Calu3 (cell line): ENCODE measurements at regions not wholly inside any gene's neighbourhood (a gene's known extent, or its start where the extent isn't known, plus 50 kb on each side); places are given as distances from the start of the nearest gene placed in this dataset.

ENCODE experiments used
- BruUV-seq: library from RNA; stranded (reverse); fragments of 400-500 nt; replicated peaks from 2 replicates; lab custom pipeline; 2021; lab: Mats Ljungman, UMichigan
- CTCF ChIA-PET: fragments of 300-600 bp; sonication (Branson Sonifier 250); formaldehyde crosslinking; loops from one replicate; lab custom pipeline; 2022; ENCODE audit warnings: antibody characterized with exemption; lab: Charles Lee
- DNase-seq: peaks from one replicate; pipeline ENCODE4 v3.0.0; 2022
- H3K27ac Mint-ChIP-seq: one replicate; pipeline ENCODE4 v1.8.0; 2022; ENCODE audit warnings: mixed read lengths; ENCODE audit not compliant: unreplicated experiment
- H3K27me3 Mint-ChIP-seq: one replicate; pipeline ENCODE4 v1.8.0; 2022; ENCODE audit warnings: mixed read lengths; ENCODE audit not compliant: unreplicated experiment
- H3K36me3 Mint-ChIP-seq: one replicate; pipeline ENCODE4 v1.8.0; 2022; ENCODE audit warnings: mild to moderate bottlenecking, moderate library complexity, mixed read lengths; ENCODE audit not compliant: insufficient read depth, unreplicated experiment
- H3K4me1 Mint-ChIP-seq: one replicate; pipeline ENCODE4 v1.8.0; 2022; ENCODE audit warnings: mild to moderate bottlenecking, low read depth, mixed read lengths; ENCODE audit not compliant: unreplicated experiment
- H3K4me3 Mint-ChIP-seq: one replicate; pipeline ENCODE4 v1.8.0; 2022; ENCODE audit warnings: mild to moderate bottlenecking, low read depth, moderate library complexity, mixed read lengths; ENCODE audit not compliant: unreplicated experiment
- H3K9me3 Mint-ChIP-seq: one replicate; pipeline ENCODE4 v1.8.0; 2022; ENCODE audit warnings: low read depth, mixed read lengths; ENCODE audit not compliant: unreplicated experiment
- CTCF ChIP-seq: fragments of 200-600 bp; IDR thresholded peaks from one replicate; pipeline ENCODE4 v1.8.0; 2022; ENCODE audit warnings: antibody characterized with exemption; ENCODE audit not compliant: unreplicated experiment
- intact Hi-C: fragments of 100-400 bp; cut with micrococcal nuclease; formaldehyde crosslinking; loops from one replicate; pipeline ENCODE4 v1.10.0; 2022; ENCODE audit not compliant: unreplicated experiment

DNA sequence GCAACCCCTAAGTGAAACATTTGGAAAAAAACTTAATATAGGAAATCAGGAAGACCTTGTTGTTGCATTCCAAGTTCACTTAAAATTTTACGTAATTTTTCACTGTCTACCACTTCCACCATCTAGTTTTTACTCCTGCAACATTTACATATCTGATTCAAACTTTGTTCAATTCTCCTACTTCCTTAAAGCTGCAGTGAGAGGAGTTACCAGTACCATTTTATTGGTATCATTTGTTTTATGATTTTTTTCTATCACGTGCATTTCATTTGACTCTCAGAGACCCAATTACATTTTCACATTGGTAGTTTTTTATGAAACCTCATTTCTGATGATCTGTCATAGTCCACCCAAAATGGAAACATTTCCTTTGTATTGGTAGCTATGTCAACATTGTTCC is 284.9 kb upstream of the MDFIC2 start:
- Mint-ChIP-seq H3K36me3 (no peaks in the 10 kb centered on the region), H3K27ac (no peak overlapping the region), H3K4me1 (no peaks in the 10 kb centered on the region), H3K4me3 (no peak overlapping the region), H3K9me3 (no peaks in the 10 kb centered on the region), H3K27me3 (no peaks in the 10 kb centered on the region)
- CTCF ChIA-PET, result no interaction called here
- intact Hi-C loops, result no loop called here
- BruUV-seq, result no TSS peak
- no peak for TF ChIP-seq CTCF
- DNase-seq, result no peak

GRCh38 chr3:70583682-70584081 is 271.2 kb upstream of the MDFIC2 start:
- DNase-seq, result no peak
- TF ChIP-seq CTCF, result no peak
- Mint-ChIP-seq H3K9me3 (no peaks in the 10 kb centered on the region), H3K27ac (no peak overlapping the region), H3K4me3 (no peak overlapping the region), H3K27me3 (peaks cover under 1% of the 10 kb centered on the region), H3K4me1 (no peaks in the 10 kb centered on the region), H3K36me3 (no peaks in the 10 kb centered on the region)
- intact Hi-C loops, result no loop called here
- BruUV-seq, result no TSS peak
- CTCF ChIA-PET, result no interaction called here

DNA sequence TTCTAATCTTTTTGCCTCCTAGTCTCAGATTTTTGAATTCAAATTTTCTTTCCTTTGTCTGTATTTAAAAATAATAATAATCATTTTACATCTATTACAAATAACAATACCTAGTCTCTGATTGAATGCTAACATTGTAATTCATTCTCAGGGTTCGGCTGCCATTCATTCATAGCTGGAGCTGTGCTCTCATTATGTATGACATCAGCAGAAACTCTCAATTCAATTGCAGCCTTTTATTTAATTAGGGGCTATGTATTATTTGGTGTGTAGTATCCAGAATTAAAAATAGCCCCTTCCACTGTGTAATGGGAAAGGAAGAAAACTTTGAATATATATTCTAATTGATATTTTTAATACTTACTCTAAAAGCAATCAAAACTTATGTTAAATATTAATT is 270.4 kb upstream of the MDFIC2 start:
- no peak for TF ChIP-seq CTCF
- DNase-seq, result no peak
- no peaks in the 10 kb centered on the region for H3K9me3 Mint-ChIP-seq
- CTCF ChIA-PET, result no interaction called here
- no peak overlapping the region for H3K4me3 Mint-ChIP-seq
- intact Hi-C loops, result no loop called here
- no peaks in the 10 kb centered on the region for H3K4me1 Mint-ChIP-seq
- no peak overlapping the region for H3K27ac Mint-ChIP-seq
- H3K27me3 Mint-ChIP-seq, result peaks cover 9% of the 10 kb centered on the region
- no TSS peak for BruUV-seq
- no peaks in the 10 kb centered on the region for H3K36me3 Mint-ChIP-seq

DNA sequence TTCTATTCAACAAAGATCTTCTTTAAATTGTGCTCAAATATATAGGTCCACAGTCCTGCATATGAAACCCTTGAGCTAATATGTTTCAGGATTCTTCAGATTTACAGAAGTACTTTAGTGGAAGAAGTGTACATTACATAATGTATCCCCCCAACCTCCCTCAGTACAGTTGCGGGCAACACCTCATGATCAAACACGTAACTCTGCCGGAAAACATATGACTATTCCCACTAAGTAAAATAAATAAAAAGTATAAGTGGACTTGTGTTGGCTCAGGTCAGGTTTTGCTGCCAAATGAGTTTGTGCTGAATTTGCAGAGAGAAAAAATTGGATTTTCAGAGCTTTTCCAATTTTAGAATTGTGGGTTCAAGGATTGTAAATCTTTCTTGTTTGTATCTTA is 267.6 kb upstream of the MDFIC2 start:
- Mint-ChIP-seq H3K4me1 (no peaks in the 10 kb centered on the region), H3K27me3 (peaks cover 37% of the 10 kb centered on the region), H3K4me3 (no peak overlapping the region), H3K36me3 (no peaks in the 10 kb centered on the region), H3K9me3 (no peaks in the 10 kb centered on the region), H3K27ac (no peak overlapping the region)
- BruUV-seq, result no TSS peak
- DNase-seq, result no peak
- intact Hi-C loops, result no loop called here
- CTCF ChIA-PET, result no interaction called here
- no peak for TF ChIP-seq CTCF
